CD4-positive, alpha-beta T cell (primary cell): ENCODE measurements at regions not wholly inside any gene's neighbourhood (a gene's known extent, or its start where the extent isn't known, plus 50 kb on each side); places are given as distances from the start of the nearest gene placed in this dataset.

ENCODE experiments used
- ATAC-seq: fragments of 200-7000 bp; cut with Tn5 transposase; one replicate; pipeline ENCODE4 v1.10.0; 2022; ENCODE audit warnings: mild to moderate bottlenecking; ENCODE audit not compliant: poor library complexity
- CTCF ChIA-PET: fragments of 350-600 bp; sonication (Branson Sonifier 250); formaldehyde crosslinking; loops from one replicate; lab custom pipeline; 2021; ENCODE audit warnings: antibody characterized with exemption, inconsistent platforms; lab: Charles Lee
- POLR2A ChIA-PET: fragments of 350-600 bp; sonication (Branson Sonifier 250); formaldehyde crosslinking; loops from one replicate; lab custom pipeline; 2021; ENCODE audit warnings: antibody characterized with exemption, inconsistent platforms; lab: Charles Lee
- DNase-seq, 14 experiments: peaks; one replicate each; pipeline ENCODE4 v3.0.0-alpha.2; 2013 to 2020; ENCODE audit warnings: mixed read lengths in 2 of 14
- H3K27ac ChIP-seq, 2 donors: one replicate each; pipeline versions ENCODE4 v1.5.1 to v1.7.0; 2013; ENCODE audit warnings: low read length in 2 of 2, low read depth in 1 of 2, mild to moderate bottlenecking in 1 of 2
- H3K27me3 ChIP-seq, 2 experiments: 1 replicate in 1 of 2; 2 replicates in 1 of 2; pipeline versions ENCODE4 v1.6.1 to v1.7.0; 2013; ENCODE audit warnings: low read length in 2 of 2, control low read depth in 1 of 2, mild to moderate bottlenecking in 1 of 2, moderate library complexity in 1 of 2; ENCODE audit not compliant: insufficient read depth in 2 of 2, control insufficient read depth in 1 of 2
- H3K36me3 ChIP-seq: one replicate; pipeline ENCODE4 v1.6.1; 2013; ENCODE audit warnings: low read length, control low read depth; ENCODE audit not compliant: insufficient read depth
- H3K4me1 ChIP-seq: one replicate; pipeline ENCODE4 v1.6.1; 2013; ENCODE audit warnings: low read length, control low read depth; ENCODE audit not compliant: insufficient read depth
- H3K4me3 ChIP-seq: one replicate; pipeline ENCODE4 v1.5.1; 2013; ENCODE audit warnings: mild to moderate bottlenecking, low read length, moderate library complexity
- H3K9me3 ChIP-seq, 2 experiments: 1 replicate in 1 of 2; 2 replicates in 1 of 2; pipeline versions ENCODE4 v1.6.1 to v1.7.0; 2013; ENCODE audit warnings: low read length in 2 of 2, mild to moderate bottlenecking in 2 of 2, control low read depth in 1 of 2, moderate library complexity in 1 of 2; ENCODE audit not compliant: control insufficient read depth in 1 of 2, insufficient read depth in 1 of 2
- H3K27ac Mint-ChIP-seq: one replicate; pipeline ENCODE4 v1.8.0; 2020; ENCODE audit warnings: mixed read lengths
- H3K27me3 Mint-ChIP-seq: one replicate; pipeline ENCODE4 v1.8.0; 2021; ENCODE audit warnings: mixed read lengths
- H3K36me3 Mint-ChIP-seq: one replicate; pipeline ENCODE4 v1.8.0; 2021; ENCODE audit warnings: low read depth, mixed read lengths
- H3K4me1 Mint-ChIP-seq: one replicate; pipeline ENCODE4 v1.8.0; 2021; ENCODE audit warnings: low read depth, mixed read lengths
- H3K4me3 Mint-ChIP-seq: one replicate; pipeline ENCODE4 v1.8.0; 2020; ENCODE audit warnings: mild to moderate bottlenecking, mixed read lengths
- H3K9me3 Mint-ChIP-seq: one replicate; pipeline ENCODE4 v1.8.0; 2020; ENCODE audit warnings: mixed read lengths
- CTCF ChIP-seq: fragments of 200-600 bp; IDR thresholded peaks from one replicate; pipeline ENCODE4 v1.8.0; 2022; ENCODE audit warnings: antibody characterized with exemption, mild to moderate bottlenecking
- intact Hi-C, 2 experiments: fragments of 100-400 bp; cut with DNase I in 1 of 2; cut with micrococcal nuclease in 1 of 2; formaldehyde crosslinking; loops; one replicate each; pipeline versions ENCODE4 v1.15.1 to v1.9.0; 2023 to 2025; cut with DNase I, micrococcal nuclease

GRCh38 chrX:150225756-150226155 lies 137.4 kb upstream of the MAMLD1 start:
- Mint-ChIP-seq H3K4me3 (no peak overlapping the region), H3K36me3 (no peaks in the 10 kb centered on the region), H3K9me3 (no peaks in the 10 kb centered on the region), H3K27ac (no peak overlapping the region), H3K4me1 (no peaks in the 10 kb centered on the region), H3K27me3 (no peaks in the 10 kb centered on the region)
- no peaks in the 10 kb centered on the region for H3K9me3 ChIP-seq
- ATAC-seq (no peak), DNase-seq (no peak)
- no peaks in the 10 kb centered on the region for H3K36me3 ChIP-seq
- H3K27me3 ChIP-seq = no peaks in the 10 kb centered on the region
- no peak overlapping the region for H3K27ac ChIP-seq
- intact Hi-C loops = no loop called here
- no peaks in the 10 kb centered on the region for H3K4me1 ChIP-seq
- H3K4me3 ChIP-seq = no peak overlapping the region
- CTCF ChIA-PET = no interaction called here
- POLR2A ChIA-PET = no interaction called here
- TF ChIP-seq CTCF = no peak

- Histone ChIP-seq H3K4me1 (no peaks in the 10 kb centered on the region), H3K9me3 (no peaks in the 10 kb centered on the region), H3K36me3 (no peaks in the 10 kb centered on the region), H3K27me3 (no peaks in the 10 kb centered on the region), H3K27ac (no peak overlapping the region), H3K4me3 (no peak overlapping the region)
- H3K27ac Mint-ChIP-seq = no peak overlapping the region
- ChIA-PET CTCF (no interaction called here), POLR2A (no interaction called here)
- H3K36me3 Mint-ChIP-seq = no peaks in the 10 kb centered on the region
- no peaks in the 10 kb centered on the region for H3K27me3 Mint-ChIP-seq
- intact Hi-C loops = no loop called here
- no peaks in the 10 kb centered on the region for H3K9me3 Mint-ChIP-seq
- ATAC-seq (no peak), DNase-seq (no peak)
- no peaks in the 10 kb centered on the region for H3K4me1 Mint-ChIP-seq
- TF ChIP-seq CTCF = no peak
- H3K4me3 Mint-ChIP-seq = no peak overlapping the region
These were observed 136.7 kb upstream of the MAMLD1 start for GRCh38 chrX:150226223-150226965.

- no peak overlapping the region for H3K4me3 ChIP-seq
- no peak overlapping the region for H3K27ac ChIP-seq
- no peaks in the 10 kb centered on the region for H3K36me3 ChIP-seq
- ChIA-PET POLR2A (no interaction called here), CTCF (no interaction called here)
- H3K36me3 Mint-ChIP-seq = no peaks in the 10 kb centered on the region
- no peak for TF ChIP-seq CTCF
- no peaks in the 10 kb centered on the region for H3K27me3 Mint-ChIP-seq
- intact Hi-C loops = no loop called here
- H3K4me1 ChIP-seq = no peaks in the 10 kb centered on the region
- ATAC-seq (no peak), DNase-seq (no peak)
- no peaks in the 10 kb centered on the region for H3K27me3 ChIP-seq
- no peaks in the 10 kb centered on the region for H3K4me1 Mint-ChIP-seq
- H3K9me3 ChIP-seq = no peaks in the 10 kb centered on the region
- no peak overlapping the region for H3K27ac Mint-ChIP-seq
- no peaks in the 10 kb centered on the region for H3K9me3 Mint-ChIP-seq
- H3K4me3 Mint-ChIP-seq = no peak overlapping the region
These were observed 135.7 kb upstream of the MAMLD1 start for GRCh38 chrX:150227321-150227860.
